UCSD-AML1 (cell line): ENCODE measurements at regions not wholly inside any gene's neighbourhood (a gene's known extent, or its start where the extent isn't known, plus 50 kb on each side); places are given as distances from the start of the nearest gene placed in this dataset.
"Not testable (repeated sequence)": the region's sequence is repeated elsewhere in the genome, so short reads cannot be mapped to it uniquely, and the experiment has no call there.

Source experiments
- DNase-seq: peaks from one replicate; lab custom pipeline; 2025; ENCODE audit not compliant: unreplicated experiment; lab: John Stamatoyannopoulos, UW

DNA sequence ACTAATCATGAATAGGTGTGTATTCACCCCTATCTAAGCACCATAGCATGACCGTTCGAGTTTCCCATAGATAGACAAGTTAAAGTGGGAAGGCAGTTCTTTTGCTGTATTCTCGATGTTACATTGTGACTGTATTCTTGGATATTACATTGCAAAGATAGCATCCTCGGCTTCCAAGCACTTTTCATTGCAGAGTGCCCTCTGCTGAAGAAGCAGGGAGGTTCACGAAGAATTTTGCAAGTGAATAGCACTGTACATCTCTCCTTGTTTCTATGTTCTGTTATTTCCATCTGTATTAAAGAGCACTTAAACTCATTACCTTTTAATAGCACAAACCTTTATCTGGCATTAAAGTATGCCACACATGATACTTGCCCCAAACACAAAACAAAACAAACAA is 426.7 kb upstream of the ARX start:
- DNase-seq = no peak

GRCh38 chrX:25433307-25433706 is 417.5 kb upstream of the ARX start:
- no peak for DNase-seq

- no peak for DNase-seq
Measured at GRCh38 chrX:25432396-25432795, 416.6 kb upstream of the ARX start.

DNA sequence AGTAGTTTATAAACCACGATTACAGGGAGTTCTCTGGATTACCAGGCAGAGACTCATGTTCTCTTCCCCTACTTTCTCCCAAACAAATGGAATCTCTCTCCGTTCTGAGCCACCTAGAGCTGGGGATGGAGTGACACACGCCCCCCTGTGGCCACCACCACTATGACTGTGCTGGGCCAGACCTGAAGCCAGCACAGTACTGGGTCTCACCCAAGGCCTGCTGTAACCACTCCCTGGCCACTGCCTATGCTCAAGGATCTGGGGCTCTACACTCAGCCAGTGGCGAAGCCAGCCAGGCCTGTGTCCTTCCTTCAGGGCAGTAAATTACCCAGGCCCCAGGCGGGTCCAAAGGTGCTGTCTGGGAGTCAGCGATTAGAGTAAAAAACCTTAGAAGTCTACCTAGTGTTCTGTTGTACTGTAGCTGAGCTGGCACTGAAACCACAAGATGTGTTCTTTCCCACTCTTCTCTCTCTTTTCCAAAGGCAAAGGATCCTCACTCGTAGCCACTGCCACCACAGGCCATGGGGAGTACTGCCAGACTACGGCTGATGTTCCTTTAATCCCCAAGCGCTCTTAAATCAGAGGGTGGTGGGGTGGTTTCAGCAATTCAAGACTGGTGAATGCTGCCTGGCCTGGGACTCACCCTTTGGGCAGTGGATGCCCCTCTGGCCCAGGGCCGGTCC is 412.2 kb upstream of the ARX start:
- peak; percentile 9 for DNase-seq

GRCh38 chrX:25404163-25404562 is 388.4 kb upstream of the ARX start:
- not testable (repeated sequence) for DNase-seq

GRCh38 chrX:25389266-25389665 is 373.5 kb upstream of the ARX start:
- DNase-seq = no peak

DNA sequence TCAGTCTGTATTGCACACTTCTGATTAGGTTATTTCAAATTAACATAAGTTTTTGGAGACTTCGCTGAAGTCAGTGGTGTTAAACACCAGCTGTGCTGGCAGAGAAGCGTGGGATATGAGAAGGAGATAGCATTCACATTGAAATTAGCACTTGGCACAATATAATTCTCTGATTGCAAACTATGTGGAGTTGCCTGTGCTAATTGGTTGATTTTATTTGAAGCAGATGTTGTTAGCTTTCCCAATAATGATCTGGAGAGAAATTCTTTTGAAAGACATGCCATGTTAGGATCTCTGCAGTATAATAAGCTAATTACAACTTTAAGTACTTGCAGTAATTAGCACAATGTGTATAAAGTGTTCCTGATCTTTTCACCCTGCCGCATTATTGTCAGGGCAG is 367.4 kb upstream of the ARX start:
- no peak for DNase-seq

- DNase-seq = no peak
Measured at GRCh38 chrX:25356456-25356855, 340.7 kb upstream of the ARX start.

GRCh38 chrX:25344161-25344936 is 328.6 kb upstream of the ARX start:
- DNase-seq = no peak

DNA sequence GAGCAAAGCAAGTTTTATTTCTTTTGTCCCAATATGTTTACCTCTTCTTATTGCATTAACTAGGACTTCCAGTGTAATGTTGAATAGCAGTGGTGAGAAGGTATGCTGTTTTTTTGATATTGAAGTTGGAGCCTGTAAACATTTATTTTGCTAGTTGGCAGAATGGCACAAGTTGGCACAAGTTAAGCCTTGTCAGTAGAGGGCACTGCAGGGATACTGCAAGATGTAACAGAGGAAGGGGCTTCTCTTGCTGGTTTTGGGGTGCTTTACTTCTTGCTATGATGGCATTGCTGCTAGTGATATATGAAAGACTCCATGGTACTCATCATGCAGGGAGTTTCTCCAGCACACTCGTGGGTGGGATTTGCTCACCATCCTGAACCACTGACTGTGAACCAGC is 327.3 kb upstream of the ARX start:
- no peak for DNase-seq

GRCh38 chrX:25337841-25338240 is 322.1 kb upstream of the ARX start:
- no peak for DNase-seq

DNA sequence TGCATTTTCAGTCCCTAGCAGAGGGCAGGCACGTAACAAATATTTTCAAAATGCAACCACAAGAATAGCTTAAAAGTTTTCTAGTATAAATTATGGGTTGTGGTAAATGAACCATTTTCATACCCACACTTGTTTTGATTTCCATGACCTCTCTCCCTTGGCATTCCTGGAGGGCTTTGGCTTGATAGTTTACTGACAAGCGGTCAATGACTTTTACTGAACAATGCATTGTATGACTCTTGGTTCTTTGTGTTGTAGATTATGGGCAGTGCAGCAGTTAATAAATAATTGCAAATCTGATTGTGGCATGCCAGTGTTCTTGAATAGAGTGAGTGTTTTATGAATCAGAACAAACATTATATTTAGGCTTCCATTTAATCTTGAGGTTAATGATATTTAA is 285.2 kb upstream of the ARX start:
- no peak for DNase-seq

GRCh38 chrX:25296850-25297249 is 281.1 kb upstream of the ARX start:
- DNase-seq = no peak

DNA sequence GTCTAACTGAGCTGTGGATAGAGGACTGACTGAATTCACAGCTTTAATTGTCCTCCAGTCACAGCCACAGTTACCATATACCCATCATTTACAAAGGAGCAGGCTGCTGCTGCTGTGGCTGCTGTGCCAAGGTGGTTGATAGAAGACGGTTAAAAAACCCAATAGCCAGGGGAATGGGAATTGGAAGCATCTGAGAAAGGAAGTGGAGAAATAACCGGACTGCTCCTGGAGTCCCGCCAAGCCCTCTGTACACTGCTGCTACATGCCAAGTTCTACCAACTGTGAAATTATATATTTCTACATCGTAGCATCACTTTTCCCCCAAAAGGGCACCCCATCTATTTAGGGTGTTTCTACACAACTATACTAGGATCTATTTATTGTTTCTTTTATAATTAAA is 279.7 kb upstream of the ARX start:
- no peak for DNase-seq

GRCh38 chrX:25290132-25290531 is 274.4 kb upstream of the ARX start:
- no peak for DNase-seq

DNA sequence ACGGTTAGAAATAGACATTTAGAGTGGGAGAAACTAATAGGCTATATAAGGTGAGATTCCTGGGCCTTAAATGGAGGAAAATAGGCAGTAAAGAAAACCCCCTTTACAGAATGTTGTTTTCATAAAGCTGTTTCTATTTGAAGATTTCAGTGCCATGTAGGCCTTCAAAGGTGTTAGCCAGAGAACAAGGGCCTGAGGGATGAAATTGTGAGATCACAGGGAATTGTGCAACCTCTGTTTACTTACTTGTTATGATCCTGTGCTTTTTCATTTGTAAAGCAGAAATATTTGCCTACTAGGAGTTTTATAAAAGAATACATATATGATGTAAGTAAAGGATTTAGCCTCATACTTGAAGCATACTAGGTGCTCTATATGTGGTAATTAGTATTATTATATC is 272.9 kb upstream of the ARX start:
- no peak for DNase-seq

GRCh38 chrX:25287521-25287920 is 271.8 kb upstream of the ARX start:
- DNase-seq = no peak

DNA sequence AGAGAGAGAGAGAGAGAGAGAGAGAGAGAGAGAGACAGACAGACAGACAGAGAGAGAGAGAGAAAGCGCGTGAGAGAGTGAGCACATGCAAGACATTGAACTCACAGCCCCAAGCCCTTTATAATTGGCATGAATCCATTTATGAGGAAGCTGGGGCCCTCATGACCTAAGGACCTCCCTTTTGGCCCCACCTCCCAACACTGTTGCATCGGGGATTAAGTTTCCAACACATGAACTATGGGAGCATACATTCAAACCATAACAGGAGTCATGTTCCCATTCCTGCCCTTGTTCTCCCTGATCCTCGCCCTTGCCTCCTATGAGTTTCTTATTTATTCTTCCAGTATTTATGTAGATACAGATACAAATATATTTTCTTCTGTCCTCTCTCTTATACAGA is 269.8 kb upstream of the ARX start:
- no peak for DNase-seq

DNA sequence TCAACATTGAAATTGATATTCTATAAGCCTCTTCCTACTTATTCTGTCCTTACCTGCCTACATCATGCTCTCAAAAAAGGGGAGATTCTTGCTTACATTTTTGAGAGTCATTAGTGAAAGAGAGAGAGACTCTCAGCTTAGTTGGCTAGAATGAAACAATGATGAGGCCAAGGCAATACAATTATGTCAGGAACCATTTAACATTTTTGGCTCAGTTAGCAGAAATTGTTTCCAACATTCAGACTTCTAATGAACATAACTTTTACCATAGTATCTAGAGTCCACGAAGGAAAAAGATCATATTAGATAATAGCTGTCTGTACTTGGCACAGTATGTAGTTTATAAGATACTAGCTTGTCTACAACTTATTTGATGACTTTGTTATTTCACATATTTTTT is 263.7 kb upstream of the ARX start:
- no peak for DNase-seq

DNA sequence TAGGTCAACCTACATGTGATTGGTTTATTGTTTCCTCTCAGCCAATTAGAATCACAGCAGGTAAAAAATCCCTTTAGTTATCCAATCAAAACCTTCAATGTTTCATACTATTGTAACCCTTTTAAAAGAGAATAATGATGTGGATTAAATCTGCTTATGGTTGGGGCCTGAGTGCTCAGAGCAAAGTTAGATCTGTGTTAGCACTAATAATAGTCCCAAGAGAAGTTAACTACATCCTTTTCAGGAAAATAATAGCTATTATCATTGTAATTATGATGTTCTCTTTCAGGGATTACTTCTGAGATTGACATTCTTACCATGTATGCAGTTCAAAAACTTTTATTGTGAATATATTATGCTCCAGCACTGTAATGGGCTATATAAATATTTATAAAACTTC is 262.6 kb upstream of the ARX start:
- DNase-seq = no peak

DNA sequence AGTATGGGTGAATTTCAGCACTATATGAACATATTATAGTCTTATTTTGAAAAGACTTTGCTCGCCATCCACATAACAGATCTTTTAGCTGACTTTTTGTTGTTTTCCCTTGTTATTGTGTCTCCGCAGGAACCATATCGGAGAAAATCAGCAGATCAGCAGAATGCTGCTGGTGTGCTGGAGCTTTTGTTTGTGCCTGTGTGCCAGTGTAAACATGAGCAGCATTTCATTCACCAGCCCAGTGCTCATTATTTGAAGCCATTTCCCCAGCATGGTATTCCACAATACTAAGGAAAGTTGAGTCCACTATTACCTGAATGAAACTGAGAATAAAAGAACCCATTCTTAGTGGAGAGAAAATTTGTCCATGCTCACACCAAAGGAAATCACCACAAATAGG is 261.8 kb upstream of the ARX start:
- no peak for DNase-seq

GRCh38 chrX:25275159-25275558 is 259.4 kb upstream of the ARX start:
- DNase-seq = no peak

- DNase-seq = no peak
Measured at GRCh38 chrX:25241461-25241860, 225.7 kb upstream of the ARX start.
